HEK293 (cell line): ENCODE measurements at regions not wholly inside any gene's neighbourhood (a gene's known extent, or its start where the extent isn't known, plus 50 kb on each side); places are given as distances from the start of the nearest gene placed in this dataset.

Experiments used
- CTCF ChIA-PET: fragments of 350-600 bp; formaldehyde crosslinking; extraction: SDS; loops from one replicate; lab custom pipeline; 2021; ENCODE audit warnings: antibody characterized with exemption; lab: Yijun Ruan, JAX
- POLR2A ChIA-PET: fragments of 300-600 bp; formaldehyde crosslinking; extraction: SDS; loops from one replicate; lab custom pipeline; 2020; ENCODE audit warnings: antibody characterized with exemption, inconsistent platforms; lab: Yijun Ruan, JAX
- H3K27ac ChIP-seq: fragments of 200-500 bp; sonication (Bioruptor generic); 2 replicates; pipeline ENCODE4 v1.5.1; 2014; ENCODE audit warnings: low read depth, low read length, control low read depth, inconsistent platforms; ENCODE audit errors: extremely low read depth
- H3K36me3 ChIP-seq, 2 experiments: fragments of 200-500 bp in 1 of 2; sonication (Bioruptor generic) in 1 of 2; 1 replicate in 1 of 2; 2 replicates in 1 of 2; pipeline ENCODE4 v1.5.1; 2014 to 2017; ENCODE audit warnings: inconsistent platforms in 2 of 2, low read length in 2 of 2; ENCODE audit not compliant: control insufficient read depth in 2 of 2, insufficient read depth in 1 of 2
- H3K4me1 ChIP-seq: fragments of 200-500 bp; sonication (Bioruptor generic); 2 replicates; pipeline ENCODE4 v1.5.1; 2014; ENCODE audit warnings: mild to moderate bottlenecking, low read length, inconsistent platforms; ENCODE audit not compliant: control insufficient read depth, insufficient read depth
- H3K4me3 ChIP-seq: 2 replicates; pipeline ENCODE4 v1.5.1; 2011; ENCODE audit warnings: low read depth, mild to moderate bottlenecking, control low read depth, low read length, moderate library complexity
- H3K9me3 ChIP-seq: fragments of 200-500 bp; sonication (Bioruptor generic); 2 replicates; pipeline ENCODE4 v1.5.1; 2014; ENCODE audit warnings: low read depth, low read length, inconsistent platforms; ENCODE audit not compliant: control insufficient read depth, insufficient read depth
- GLI4 ChIP-seq: fragments of 450-650 bp; formaldehyde crosslinking; IDR thresholded peaks from 2 replicates; pipeline ENCODE4 v1.5.1; 2016; ENCODE audit warnings: missing biosample characterization, missing genetic modification characterization
- RBAK ChIP-seq: fragments of 450-650 bp; formaldehyde crosslinking; IDR thresholded peaks from 2 replicates; pipeline ENCODE4 v1.5.1; 2016; ENCODE audit warnings: missing biosample characterization, missing genetic modification characterization
- SCRT1 ChIP-seq: fragments of 450-650 bp; formaldehyde crosslinking; IDR thresholded peaks from 2 replicates; pipeline ENCODE4 v1.5.1; 2016; ENCODE audit warnings: missing biosample characterization, missing genetic modification characterization, borderline replicate concordance
- SP2 ChIP-seq: fragments of 450-650 bp; formaldehyde crosslinking; IDR thresholded peaks from 2 replicates; pipeline ENCODE4 v1.5.1; 2016; ENCODE audit warnings: missing biosample characterization, missing genetic modification characterization
- ZBTB10 ChIP-seq: fragments of 450-650 bp; formaldehyde crosslinking; IDR thresholded peaks from 2 replicates; pipeline ENCODE4 v1.5.1; 2016; ENCODE audit warnings: missing biosample characterization, missing genetic modification characterization
- ZBTB48 ChIP-seq: fragments of 450-650 bp; formaldehyde crosslinking; IDR thresholded peaks from 2 replicates; pipeline ENCODE4 v1.5.1; 2016; ENCODE audit warnings: missing biosample characterization, missing genetic modification characterization
- ZFP69B ChIP-seq: fragments of 450-650 bp; formaldehyde crosslinking; IDR thresholded peaks from 2 replicates; pipeline ENCODE4 v1.5.1; 2016; ENCODE audit warnings: missing biosample characterization, missing genetic modification characterization
- ZNF169 ChIP-seq: fragments of 450-650 bp; formaldehyde crosslinking; IDR thresholded peaks from 2 replicates; pipeline ENCODE4 v1.5.1; 2016; ENCODE audit warnings: missing biosample characterization, missing genetic modification characterization
- ZNF2 ChIP-seq: fragments of 450-650 bp; formaldehyde crosslinking; IDR thresholded peaks from 2 replicates; pipeline ENCODE4 v1.5.1; 2016; ENCODE audit warnings: missing biosample characterization, missing genetic modification characterization
- ZNF341 ChIP-seq: fragments of 450-650 bp; formaldehyde crosslinking; IDR thresholded peaks from 2 replicates; pipeline ENCODE4; 2016; ENCODE audit warnings: low read depth, missing biosample characterization, missing genetic modification characterization
- ZNF394 ChIP-seq: fragments of 450-650 bp; formaldehyde crosslinking; IDR thresholded peaks from 2 replicates; pipeline ENCODE4 v1.5.1; 2016; ENCODE audit warnings: missing biosample characterization, missing genetic modification characterization, mild to moderate bottlenecking, moderate library complexity, borderline replicate concordance
- ZNF501 ChIP-seq: fragments of 450-650 bp; formaldehyde crosslinking; IDR thresholded peaks from 2 replicates; pipeline ENCODE4 v1.5.1; 2016; ENCODE audit warnings: missing biosample characterization, missing genetic modification characterization
- ZNF521 ChIP-seq: fragments of 450-650 bp; formaldehyde crosslinking; IDR thresholded peaks from 2 replicates; pipeline ENCODE4 v1.5.1; 2017; ENCODE audit warnings: missing biosample characterization, mild to moderate bottlenecking, missing genetic modification characterization
- ZNF549 ChIP-seq: fragments of 450-650 bp; IDR thresholded peaks from 2 replicates; pipeline ENCODE4 v1.5.1; 2018; ENCODE audit warnings: missing biosample characterization, missing genetic modification characterization, mild to moderate bottlenecking, inconsistent platforms, moderate library complexity
- ZNF664 ChIP-seq: fragments of 450-650 bp; formaldehyde crosslinking; IDR thresholded peaks from 2 replicates; pipeline ENCODE4 v1.5.1; 2016; ENCODE audit warnings: missing biosample characterization, missing genetic modification characterization
- ZNF747 ChIP-seq: fragments of 450-650 bp; formaldehyde crosslinking; IDR thresholded peaks from 2 replicates; pipeline ENCODE4 v1.5.1; 2016; ENCODE audit warnings: missing biosample characterization, missing genetic modification characterization
- ZNF830 ChIP-seq: fragments of 450-650 bp; IDR thresholded peaks from 2 replicates; pipeline ENCODE4 v1.5.0; 2018; ENCODE audit warnings: missing biosample characterization, missing genetic modification characterization, low read depth, mild to moderate bottlenecking, moderate library complexity
- ZSCAN16 ChIP-seq: fragments of 450-650 bp; formaldehyde crosslinking; IDR thresholded peaks from 2 replicates; pipeline ENCODE4 v1.5.1; 2016; ENCODE audit warnings: missing biosample characterization, missing genetic modification characterization

- Histone ChIP-seq H3K27ac (no peak overlapping the region), H3K36me3 (no peaks in the 10 kb centered on the region), H3K9me3 (no peaks in the 10 kb centered on the region), H3K4me3 (no peak overlapping the region), H3K4me1 (no peaks in the 10 kb centered on the region)
- POLR2A ChIA-PET: interaction anchor here (0.9 kb wide), 1 partner anchor 64 kb away, joined by 3 read pairs; the partner anchor contains the start of gene POU2F1
- TF ChIP-seq ZNF521 (tag by site-specific recombination) (no peak), ZFP69B (no peak), ZSCAN16 (tag by site-specific recombination) (no peak)
- CTCF ChIA-PET: interaction anchor here (0.7 kb wide), 1 partner anchor 12 kb away, joined by 3 read pairs; no protein-coding TSS in a partner anchor
These were observed 62.6 kb downstream of the STYXL2 start for GRCh38 chr1:167156466-167156865.

GRCh38 chr1:167157114-167157513, 63.2 kb downstream of the STYXL2 start:
- no peak overlapping the region for H3K4me3 ChIP-seq
- TF ChIP-seq ZNF341 (tag by site-specific recombination) (no peak), ZNF2 (tag by site-specific recombination) (no peak), ZNF747 (tag by site-specific recombination) (no peak), RBAK (no peak), ZNF664 (tag by site-specific recombination) (no peak), ZBTB48 (tag by site-specific recombination) (no peak), ZNF501 (no peak), ZNF169 (no peak), GLI4 (tag by site-specific recombination) (no peak)
- no peak overlapping the region for H3K27ac ChIP-seq
- no peaks in the 10 kb centered on the region for H3K4me1 ChIP-seq
- H3K36me3 ChIP-seq: no peaks in the 10 kb centered on the region
- H3K9me3 ChIP-seq: no peaks in the 10 kb centered on the region
- ChIA-PET POLR2A (interaction anchor here (0.9 kb wide), 1 partner anchor 63 kb away, joined by 3 read pairs; the partner anchor contains the start of gene POU2F1), CTCF (interaction anchor here (0.7 kb wide), 1 partner anchor 13 kb away, joined by 3 read pairs; no protein-coding TSS in a partner anchor)

- CTCF ChIA-PET: no interaction called here
- POLR2A ChIA-PET: no interaction called here
- TF ChIP-seq ZNF549 (tag by site-specific recombination) (no peak), SCRT1 (no peak), ZNF501 (no peak), ZNF394 (tag by site-specific recombination) (no peak), SP2 (no peak), ZBTB10 (tag by site-specific recombination) (no peak), ZNF830 (tag by site-specific recombination) (no peak)
These were observed 62.4 kb upstream of the POU2F1 start for GRCh38 chr1:167158111-167158812.

More at GRCh38 chr1:167158111-167158812, 62.4 kb upstream of the POU2F1 start:
- no peaks in the 10 kb centered on the region for H3K9me3 ChIP-seq
- H3K4me3 ChIP-seq: no peak overlapping the region
- peaks cover 5% of the 10 kb centered on the region; the same call in 1 of the 2 replicates for H3K4me1 ChIP-seq
- H3K36me3 ChIP-seq: no peaks in the 10 kb centered on the region
- H3K27ac ChIP-seq: no peak overlapping the region
